ENCODE measurements at regions not wholly inside any gene's neighbourhood (a gene's known extent, or its start where the extent isn't known, plus 50 kb on each side); places are given as distances from the start of the nearest gene placed in this dataset.

DNA sequence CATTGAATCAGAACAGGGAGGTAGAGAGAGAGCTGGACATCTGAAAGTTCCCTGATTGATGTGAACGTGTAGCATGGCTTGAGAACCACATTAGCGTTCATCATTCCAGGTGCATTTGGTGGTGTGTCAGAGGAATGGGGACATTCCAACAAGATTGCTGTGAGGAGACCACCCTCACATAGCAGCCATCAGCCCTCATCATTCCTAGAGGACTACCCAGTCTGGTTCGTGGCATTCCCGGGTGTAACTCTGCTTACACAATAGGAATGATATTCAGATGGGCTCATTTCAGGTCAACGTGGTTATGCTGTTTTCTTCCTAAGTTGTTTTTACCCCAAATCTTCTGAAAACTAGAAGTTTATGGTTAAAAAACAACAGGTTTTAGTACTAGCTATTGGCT lies 62.2 kb upstream of the KLHL31 start:
- TF ChIP-seq EZH2phosphoT487 (IDR thresholded peaks at IDR 0.05; ENCODE audit: insufficient read depth, low read depth): no peak
- no peak for TF ChIP-seq EZH2 (IDR thresholded peaks at IDR 0.05; ENCODE audit: insufficient read depth, poor library complexity, severe bottlenecking)
